Suppressor macrophage treated with lipopolysaccharide for 1 hour (primary cell): ENCODE measurements at regions not wholly inside any gene's neighbourhood (a gene's known extent, or its start where the extent isn't known, plus 50 kb on each side); places are given as distances from the start of the nearest gene placed in this dataset.

Source experiments
- DNase-seq, 3 donors: peaks; one replicate each; pipeline ENCODE4 v3.0.0-alpha.2; 2020 to 2022

DNA sequence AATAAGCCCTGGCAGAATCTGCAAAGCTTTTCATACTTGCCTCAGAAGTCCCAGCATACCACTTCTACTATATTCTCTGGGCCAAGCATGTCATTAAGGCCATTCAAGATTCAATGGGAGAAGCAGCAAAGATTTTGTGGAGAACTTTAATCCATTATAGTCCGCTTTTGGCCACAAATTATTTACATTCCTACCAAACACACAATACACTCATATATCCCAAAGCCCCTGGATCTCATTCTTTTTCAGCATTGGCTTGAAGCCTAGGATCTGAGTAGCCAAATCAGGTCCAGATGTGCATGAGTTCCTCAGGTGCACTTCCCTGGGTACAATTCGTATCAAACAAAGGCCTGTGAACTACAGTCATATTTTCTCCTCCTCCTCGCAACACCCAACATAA is 203.4 kb downstream of the NDFIP2 start:
- no peak for DNase-seq

DNA sequence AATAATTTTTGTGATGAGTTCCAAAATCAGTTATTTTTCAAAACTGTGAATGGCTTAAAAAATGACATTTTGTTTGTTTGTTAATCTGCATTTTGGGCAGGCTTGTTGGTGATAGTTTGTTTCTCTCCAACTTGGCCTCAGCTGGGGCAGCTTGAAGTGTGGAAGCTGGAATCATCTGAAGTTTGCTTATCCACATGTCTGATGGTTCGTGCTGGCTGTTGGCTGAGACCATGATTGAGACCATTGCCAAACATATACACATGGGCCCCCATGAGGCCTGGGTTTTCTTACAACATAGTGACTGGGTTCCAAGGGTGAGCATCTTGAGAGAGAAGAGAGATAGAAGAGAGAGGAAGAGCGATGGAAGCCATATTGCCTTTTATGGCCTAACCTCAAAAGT is 201.2 kb downstream of the NDFIP2 start:
- DNase-seq, result no peak

DNA sequence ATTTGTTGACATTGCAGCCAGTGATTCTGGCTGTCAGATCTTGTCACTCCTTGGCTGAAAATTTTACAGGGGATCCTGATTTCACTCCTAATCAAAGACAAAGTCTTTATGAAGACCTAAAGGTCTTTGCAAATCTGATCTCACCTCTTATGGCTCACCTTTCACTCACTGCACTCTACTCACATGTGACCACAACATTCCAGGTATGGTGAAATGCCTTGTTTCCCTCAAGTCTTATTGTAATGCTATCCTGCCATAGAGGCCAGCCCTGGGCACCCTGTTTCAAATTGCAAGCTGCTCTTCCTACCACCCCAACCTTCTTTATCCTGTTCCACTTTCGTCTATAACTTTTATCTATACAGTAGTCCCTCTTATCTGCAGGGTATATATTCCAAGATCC is 200.1 kb downstream of the NDFIP2 start:
- no peak for DNase-seq

DNA sequence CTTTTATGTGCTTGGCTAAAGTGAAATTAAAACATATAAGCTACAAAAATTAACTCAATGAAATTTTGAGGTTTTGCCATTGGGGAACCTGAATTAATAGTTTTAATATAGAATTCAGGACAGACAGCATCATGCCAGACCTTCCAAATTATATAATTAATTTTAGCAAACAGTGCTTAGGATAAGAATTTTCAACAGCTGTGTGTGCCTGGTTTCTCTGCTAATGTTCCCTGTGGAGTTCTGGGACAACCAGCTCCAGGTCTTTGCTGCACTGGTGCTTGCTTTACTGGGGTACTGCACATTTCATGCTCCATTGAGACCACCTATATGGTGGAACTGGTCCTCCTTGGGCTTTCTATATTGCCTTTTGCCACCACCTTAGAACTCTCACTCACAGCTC is 199.5 kb downstream of the NDFIP2 start:
- no peak for DNase-seq

DNA sequence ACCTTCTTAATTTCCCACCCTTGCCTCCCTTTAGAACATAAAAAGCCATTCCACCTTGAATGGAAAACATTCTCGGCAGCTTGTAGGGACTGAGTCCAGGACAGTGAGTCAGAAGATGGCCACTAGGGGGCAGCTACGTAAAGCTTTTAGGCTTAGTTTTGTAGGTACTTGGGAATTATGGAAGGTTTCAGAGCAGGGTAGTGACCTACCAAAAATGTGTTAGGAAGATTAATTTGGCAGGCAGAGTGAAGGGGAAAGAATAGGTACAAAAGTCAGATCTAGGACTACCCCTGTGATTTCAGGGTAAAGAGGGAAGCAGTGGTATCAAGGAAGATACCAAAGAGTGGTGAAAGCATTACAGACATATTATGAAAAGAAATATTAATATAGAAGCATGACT is 198.4 kb downstream of the NDFIP2 start:
- peak; percentile 82 to 92 (median 88) for DNase-seq

DNA sequence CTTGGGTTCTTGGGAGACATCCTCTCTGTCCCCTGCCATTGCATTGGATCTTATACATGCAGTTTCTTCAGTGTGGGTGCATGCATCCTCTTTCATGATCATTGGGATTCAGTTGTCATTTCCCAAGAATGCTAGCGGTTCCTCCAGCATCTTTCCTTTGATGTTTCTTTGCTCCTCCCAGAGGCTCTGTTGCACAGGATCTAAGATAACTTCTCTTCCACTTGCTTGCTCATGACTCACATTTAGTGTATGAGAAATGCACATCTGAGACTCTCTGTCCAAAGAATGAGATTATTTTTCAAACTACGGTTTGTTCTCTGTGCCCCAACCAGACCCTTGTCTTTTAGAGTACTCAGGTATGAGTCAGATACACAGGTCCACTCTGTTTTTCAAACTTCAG is 197.1 kb downstream of the NDFIP2 start:
- no peak for DNase-seq

DNA sequence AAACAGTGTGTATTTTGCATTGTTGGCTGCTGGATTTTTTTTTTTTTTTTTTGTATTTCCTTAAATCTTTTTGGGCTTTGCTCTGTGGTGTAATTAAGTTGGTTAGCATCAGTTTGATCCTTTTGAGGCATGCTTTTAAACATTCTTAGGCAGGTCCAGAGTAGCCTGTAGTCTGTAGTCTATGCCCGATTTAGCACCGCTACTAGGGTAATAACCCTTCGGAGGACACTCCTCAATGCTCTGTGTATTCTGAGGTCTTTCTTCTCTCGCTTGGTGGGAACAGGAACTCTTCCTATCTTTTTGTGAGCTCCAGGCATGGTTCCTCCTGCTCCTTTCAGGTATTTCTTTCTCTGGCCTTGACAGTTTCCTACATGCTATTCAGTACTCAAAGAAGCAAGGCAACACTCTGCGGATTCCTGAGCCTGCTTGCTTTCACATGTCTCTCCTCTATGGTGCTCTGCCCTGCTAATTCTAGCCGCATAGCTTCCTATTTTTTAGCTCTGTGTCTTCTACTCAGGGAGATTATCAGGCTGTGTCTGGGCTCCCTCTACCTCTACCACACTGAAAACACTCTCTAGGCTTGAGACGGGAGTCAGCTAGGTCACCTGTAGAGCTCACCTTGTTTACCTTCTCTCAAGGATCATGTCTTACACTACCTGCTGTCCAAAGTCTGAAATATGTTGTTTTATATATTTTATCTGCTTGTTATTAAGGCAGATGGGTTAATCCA is 195.1 kb downstream of the NDFIP2 start:
- DNase-seq, result no peak

DNA sequence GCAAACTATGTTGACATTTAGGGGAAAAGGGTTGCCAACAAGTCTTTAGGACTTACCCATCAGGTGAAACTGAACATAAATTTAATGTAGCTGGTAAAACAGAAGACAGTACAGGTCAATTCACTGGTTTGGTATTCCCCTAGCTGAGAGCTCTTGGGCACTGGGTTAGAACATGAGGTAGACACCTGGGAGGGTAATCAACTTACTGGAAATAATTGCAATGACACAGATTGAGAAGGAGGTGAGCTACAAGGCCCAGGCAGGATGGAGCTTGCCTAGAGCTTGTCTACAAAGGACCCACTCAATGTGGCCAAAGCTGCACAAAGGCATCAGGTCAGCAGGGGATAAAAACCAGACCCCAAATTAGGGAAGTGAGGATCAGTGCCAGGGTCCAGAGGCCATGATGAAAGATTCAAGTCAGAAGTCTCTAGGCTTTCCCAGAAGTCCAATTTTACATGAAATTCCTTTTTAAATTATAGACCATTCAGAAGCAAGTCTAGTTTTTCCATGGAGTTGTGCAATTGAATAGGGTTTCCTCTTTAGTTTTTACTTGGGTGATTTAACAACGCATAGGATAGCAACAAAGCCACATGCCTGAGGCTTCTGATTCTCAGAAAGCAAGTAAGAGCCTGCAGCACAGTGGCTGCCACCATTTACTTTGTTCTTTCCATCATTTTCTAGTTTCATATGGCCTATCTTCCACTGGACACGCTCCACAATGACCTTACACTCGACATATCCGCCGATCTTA is 194.0 kb downstream of the NDFIP2 start:
- no peak for DNase-seq

DNA sequence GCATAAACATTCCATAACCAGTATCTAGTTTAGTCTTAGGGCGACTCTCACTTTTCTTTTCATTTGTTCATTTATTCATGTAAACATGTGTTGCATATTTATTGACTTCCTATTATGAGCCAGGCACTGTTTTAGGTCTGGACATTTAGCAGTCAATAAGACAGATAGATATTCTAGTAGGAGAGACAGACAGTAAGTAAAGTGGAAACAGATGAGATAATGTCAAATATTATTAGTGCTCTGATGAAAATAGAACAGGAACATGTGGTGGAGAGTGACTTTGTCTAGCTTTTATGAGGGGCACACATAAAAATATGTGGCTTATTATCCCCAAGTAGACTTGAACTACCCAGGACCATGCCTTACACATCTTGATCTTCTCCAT is 193.0 kb downstream of the NDFIP2 start:
- no peak for DNase-seq

DNA sequence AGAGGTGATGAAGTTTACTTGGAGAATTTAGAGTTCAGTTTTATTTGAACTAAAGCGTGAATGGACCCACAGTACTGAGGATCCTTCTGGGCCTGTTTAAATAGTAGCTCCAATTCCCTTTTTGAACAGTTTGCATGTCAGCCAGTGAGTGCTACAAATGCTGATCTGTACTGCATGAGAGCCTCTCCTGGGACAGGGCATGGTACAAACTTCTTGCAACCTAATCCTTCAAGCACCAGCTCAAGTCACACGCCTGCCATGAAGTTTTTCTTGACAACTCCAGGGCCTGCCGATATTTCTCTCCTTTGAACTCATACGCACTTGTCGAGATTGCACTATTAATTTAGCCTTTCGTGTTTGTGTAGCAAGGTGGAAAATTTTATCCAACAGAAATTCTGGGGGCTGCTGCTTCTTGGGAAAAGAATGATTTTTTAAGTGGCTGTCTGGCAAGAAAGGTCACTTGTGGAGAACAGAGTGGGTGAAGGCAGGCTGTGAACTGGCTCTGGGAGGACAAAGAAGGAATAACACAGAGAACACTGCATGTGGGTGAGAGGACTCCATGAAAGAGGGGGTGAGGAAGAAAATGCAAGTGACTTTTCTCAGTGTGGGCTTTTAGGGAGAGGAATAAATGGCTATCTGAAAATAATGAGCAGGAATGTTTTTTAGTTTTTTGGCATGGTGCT is 192.5 kb downstream of the NDFIP2 start:
- no peak for DNase-seq

DNA sequence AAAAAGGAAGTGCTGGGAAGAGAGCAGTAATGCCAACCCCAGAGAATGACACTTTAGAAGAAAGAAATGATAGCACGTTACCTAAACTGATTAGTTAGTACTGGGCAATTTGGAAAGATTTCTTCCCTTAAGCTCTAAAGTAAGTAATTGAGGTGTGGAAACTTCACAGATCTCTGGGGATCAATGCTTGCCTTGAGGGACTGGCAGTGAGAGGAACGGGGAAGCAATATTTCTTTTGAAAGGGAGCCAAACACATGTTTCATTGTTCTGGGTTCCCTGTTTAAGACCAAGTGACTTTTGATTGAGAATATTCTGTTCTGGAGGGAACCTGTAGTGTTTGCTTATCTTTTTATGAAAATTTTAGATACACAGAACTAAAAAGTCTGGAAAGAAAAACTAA is 190.5 kb downstream of the NDFIP2 start:
- no peak for DNase-seq

DNA sequence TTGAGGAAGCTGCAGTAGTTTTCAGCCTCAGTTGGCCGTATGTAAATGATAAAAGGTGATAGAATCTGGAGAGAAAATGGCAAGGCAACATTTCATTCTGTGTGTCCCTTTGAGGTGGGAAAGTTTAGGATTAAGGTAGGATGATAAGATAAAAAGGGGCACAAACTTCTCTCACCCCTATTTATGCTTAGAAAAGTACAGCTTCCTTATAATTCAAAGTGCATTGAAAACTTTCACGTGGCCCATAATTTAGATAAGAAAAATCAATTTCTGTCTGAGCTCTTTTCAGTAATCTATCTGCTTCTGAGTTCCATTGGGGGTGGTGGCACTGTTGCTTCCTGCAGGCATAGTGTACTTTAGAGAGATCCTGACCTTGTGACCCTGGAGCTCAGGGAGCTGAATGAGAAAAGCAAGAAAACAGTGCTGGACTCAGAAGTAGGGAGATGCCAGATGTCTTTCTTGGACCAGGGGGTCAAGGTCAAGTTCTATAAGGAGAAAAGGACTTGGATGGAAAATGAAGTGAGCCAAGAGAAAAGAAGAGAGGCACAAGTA is 187.3 kb downstream of the NDFIP2 start:
- DNase-seq, result no peak

DNA sequence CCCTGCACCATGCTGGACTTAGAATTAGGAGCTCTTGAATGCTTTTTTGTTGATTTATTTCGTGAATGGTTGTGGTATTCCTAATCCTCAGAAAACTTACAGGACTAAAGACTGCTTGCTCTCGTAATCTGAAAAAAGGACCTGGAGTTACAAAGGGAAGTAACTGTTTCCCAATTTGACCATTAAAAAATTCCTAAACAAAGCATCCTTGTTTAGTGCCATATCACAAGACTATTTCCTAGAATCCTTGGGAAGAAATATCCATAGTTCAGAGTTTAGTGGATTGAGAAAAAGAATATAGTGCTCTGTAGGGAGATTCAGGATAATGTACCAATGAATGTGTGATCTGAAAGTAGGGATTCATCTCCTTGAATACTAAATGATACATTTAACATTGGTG is 186.8 kb downstream of the NDFIP2 start:
- no peak for DNase-seq

DNA sequence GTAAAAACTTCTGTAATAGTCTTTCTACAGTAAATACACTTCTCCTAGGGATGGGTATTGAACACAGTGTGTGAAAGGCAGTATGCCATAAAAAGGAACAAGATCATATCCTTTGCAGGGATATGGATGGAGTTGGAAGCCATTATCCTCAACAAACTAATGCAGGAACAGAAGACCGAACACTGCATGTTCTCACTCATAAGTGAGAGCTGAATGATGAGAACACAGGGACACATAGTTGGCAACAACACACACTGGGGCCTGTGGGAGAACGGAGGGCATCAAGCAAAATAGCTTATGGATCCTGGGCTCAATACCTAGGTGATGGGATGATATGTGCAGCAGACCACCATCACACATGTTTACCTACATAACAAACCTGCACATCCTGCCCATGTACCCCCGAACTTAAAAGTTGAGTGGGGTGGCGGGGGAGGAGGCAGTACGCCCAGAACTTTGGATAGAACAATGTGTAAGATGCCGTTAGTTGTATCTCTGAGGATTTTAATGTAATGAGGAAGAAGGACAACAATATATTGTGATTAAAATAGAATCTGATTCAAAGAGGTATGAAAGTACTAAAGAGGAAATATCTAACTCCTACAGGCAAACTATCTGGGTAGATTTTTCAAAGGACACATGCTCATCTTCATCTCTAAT is 183.2 kb downstream of the NDFIP2 start:
- DNase-seq, result no peak

DNA sequence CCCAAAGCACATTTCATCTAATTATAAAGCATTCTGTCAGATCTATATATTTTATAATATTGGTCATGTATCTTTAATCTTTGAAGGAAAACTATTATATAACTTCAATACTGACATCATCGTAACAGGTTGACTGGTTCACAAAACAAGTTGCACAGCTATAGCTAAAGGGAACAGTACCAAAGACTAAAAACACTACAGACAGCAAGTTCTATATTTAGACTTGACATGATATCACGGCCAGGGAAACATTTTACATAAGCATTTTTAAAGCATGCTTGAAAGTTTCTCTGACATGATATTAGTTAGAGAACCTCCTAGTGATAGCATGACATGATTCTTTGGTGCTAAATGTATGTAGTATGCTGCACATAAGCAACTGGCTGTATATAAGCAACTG is 182.5 kb downstream of the NDFIP2 start:
- no peak for DNase-seq

DNA sequence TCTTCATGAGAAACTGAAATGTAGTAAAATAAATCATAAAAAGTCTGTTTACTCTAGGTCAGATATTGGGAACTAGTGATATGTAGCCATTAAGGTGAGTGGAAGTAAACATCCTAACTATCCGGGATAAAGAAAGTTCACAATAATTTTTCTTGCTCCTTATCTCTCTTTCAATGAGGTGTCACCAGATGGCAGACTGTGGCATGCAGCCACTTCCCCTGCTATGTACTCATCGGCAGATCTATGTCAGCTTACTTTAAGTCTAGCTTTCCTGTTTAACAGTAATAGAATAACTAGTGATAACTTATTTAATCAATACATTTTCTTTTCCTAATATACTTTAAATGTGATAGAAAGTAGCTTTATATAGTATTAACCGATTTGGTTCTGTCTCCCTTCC is 181.9 kb downstream of the NDFIP2 start:
- peak in 1 of 3 donors; percentile 1 for DNase-seq

DNA sequence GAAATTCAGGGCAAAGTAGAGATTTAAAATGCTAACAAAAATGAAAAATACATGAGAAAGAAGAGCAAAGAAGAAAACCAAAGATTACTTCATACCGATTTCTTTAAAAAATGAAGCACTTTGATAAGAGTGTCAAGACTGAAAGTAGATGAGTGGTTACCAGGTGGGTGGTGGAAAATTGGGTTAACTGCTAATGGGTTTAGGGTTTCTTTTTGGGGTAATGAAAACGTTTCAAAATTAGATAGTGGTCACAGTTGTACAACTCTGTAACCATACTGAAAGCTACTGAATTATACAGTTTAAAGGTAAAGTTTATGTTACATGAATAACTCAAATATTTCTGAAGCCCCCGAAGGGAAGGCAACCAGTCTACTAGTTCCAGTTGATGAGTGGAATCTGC is 179.4 kb downstream of the NDFIP2 start:
- DNase-seq, result no peak

DNA sequence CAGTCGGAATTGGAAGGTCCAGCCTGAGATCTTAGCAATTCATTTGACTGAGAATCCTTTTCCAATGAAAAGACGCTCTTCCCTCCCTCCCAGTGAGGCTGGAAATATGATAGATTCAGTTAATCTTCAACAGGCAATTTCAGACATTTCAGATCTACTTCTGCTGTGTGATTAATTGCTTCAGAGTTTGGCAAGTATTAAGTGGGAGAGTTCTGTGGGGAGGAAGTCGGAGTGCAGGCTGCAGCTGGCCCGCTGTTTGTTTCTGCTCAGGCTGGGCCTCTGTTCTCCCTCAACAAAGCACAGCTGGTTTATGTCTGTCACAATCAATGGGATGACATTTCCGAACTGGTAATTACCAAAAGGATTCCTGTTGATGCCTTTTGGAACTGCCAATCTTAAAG is 178.2 kb downstream of the NDFIP2 start:
- DNase-seq, result no peak

DNA sequence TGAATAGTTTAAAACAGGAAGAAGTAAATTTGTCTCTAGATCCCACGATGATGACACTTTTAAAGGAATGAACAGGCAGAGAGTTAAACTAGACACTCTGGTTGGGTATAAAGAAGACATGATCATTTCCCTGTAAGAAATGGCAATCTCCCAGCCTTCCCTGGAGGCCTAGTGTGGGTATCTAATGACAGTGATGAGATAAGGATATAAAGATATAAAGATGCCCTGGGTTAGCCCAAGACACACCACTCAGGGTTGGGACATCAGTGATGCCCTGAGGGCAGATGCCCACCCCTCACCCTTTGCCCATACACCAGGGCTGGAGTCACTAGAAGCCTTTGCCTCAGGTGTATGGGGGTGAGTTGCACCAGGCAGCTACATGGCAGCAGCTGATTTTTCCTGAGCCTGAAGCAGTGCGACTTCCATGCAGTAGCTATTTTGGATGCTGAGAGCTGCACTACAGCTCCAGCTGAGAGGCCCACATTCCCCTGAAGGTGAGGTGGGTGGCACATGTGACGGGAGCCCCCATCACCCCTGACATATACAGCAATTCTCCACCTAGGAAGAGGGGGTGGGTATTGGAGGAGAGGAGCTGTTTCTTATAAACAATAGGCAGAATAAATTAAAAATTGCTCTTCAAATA is 177.5 kb downstream of the NDFIP2 start:
- no peak for DNase-seq

DNA sequence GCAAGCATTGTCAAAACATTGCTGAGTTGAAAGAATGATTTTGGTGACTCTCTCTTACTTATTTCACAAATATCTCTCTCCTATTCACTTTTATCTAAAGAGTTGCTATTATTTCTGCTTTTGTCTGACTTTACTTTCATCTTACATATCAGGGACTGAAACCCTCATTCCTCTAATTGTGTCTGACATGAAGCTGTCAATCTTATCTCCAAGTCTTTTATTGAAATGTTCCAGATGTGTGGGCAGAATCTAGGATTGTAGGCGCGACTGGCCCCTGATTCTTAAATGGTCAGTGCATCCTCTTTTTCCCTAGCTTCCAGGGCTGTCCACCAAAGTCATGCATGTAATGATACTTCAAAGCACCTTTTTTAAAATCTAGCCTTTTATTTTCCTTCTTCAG is 174.6 kb downstream of the NDFIP2 start:
- no peak for DNase-seq

DNA sequence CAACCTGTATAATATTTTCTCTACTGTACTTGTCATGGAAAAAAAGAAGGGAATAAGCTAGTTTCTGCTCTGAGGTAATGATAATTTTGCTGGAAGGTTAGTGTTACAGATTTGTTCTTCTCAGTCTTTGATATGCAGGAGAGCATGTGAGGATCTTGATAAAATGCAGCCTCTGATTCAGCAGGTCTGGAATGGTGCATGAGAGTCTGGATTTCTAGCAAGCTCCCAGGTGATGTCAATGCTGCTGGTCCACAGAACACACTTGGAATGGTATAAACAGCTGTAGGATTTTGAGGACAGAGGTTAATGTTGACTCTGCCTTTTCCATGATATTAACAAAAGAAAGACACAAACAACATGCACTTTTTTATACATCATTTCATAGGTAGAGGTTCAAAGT is 173.6 kb downstream of the NDFIP2 start:
- DNase-seq, result no peak

DNA sequence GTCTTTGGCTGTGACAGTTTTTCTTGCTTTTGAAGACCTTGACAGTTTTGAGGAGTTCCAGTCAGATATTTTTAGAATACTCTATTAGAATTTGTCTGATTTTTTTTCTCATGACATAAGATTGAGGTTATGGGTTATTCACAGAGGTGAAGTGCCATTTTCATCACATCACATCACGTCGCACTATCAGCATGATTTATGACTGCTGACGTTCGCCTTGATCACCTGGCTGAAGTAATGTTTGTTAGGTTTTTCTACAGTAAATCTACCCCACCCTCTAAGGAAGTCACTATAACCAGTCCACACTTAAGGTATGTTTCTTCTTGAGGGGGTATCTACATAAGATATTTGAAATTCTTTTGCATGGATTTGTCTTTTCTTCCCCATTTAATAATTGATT is 169.7 kb downstream of the NDFIP2 start:
- no peak for DNase-seq

DNA sequence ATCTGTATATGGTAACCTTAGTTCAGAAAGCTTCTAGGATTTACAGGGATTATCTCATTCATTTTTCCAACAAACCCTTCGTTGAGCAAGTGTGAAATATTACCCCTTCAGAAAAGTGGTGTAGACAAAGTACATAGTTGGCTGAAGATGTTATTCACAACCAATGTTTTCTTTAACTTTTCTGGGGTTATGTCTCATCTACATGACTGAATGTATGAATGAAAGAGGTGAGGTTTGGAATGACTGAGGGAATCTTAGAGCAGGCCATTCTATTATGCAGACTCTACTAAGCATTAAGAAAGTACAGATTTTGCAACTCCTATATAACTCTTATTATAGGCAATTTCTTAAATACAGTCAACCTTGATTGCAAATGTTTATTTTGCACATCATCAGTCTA is 167.2 kb downstream of the NDFIP2 start:
- DNase-seq, result no peak
